T-helper 1 cell treated with Interleukin-12 subunit alpha and Interleukin-12 subunit beta and Interleukin-4 antibody, amounts not matched to agents 30 μg/mL and 1 μg/mL, for 36 hours (primary cell): ENCODE measurements at regions not wholly inside any gene's neighbourhood (a gene's known extent, or its start where the extent isn't known, plus 50 kb on each side); places are given as distances from the start of the nearest gene placed in this dataset.

Experiments used
- H3K27ac Mint-ChIP-seq: one replicate; pipeline ENCODE4 v1.8.0; 2021; ENCODE audit warnings: mild to moderate bottlenecking, mixed read lengths
- H3K27me3 Mint-ChIP-seq: one replicate; pipeline ENCODE4 v1.8.0; 2021; ENCODE audit warnings: low read depth, mixed read lengths
- H3K36me3 Mint-ChIP-seq: one replicate; pipeline ENCODE4 v1.8.0; 2021; ENCODE audit warnings: low read depth, mixed read lengths
- H3K4me1 Mint-ChIP-seq: one replicate; pipeline ENCODE4 v1.8.0; 2021; ENCODE audit warnings: low read depth, mixed read lengths
- H3K4me3 Mint-ChIP-seq: one replicate; pipeline ENCODE4 v1.8.0; 2021; ENCODE audit warnings: mild to moderate bottlenecking, moderate library complexity, mixed read lengths
- H3K9me3 Mint-ChIP-seq: one replicate; pipeline ENCODE4 v1.8.0; 2021; ENCODE audit warnings: mixed read lengths

DNA sequence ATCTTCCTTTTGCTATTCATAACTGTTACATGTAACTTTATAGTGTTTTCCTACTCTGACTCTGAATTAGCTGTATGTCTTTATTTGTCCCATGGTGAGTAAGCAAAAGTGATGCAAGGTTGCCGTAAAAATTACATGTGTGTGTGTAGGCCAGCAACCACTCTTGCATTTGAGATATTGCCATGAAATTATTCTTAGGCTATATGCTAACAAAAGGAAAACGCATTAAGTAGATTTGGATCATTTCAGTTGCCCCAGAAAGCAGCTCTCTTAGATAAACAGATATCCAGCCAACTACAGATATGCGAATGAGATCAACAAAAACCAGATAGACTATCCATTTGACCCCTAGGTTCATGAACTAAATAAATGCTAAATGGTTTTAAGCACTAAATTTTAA, 73.6 kb downstream of the CYLC2 start:
- no peaks in the 10 kb centered on the region for H3K27me3 Mint-ChIP-seq
- no peak overlapping the region for H3K4me3 Mint-ChIP-seq
- H3K9me3 Mint-ChIP-seq, result no peaks in the 10 kb centered on the region
- H3K4me1 Mint-ChIP-seq, result no peaks in the 10 kb centered on the region
- H3K36me3 Mint-ChIP-seq, result no peaks in the 10 kb centered on the region
- no peak overlapping the region for H3K27ac Mint-ChIP-seq

DNA sequence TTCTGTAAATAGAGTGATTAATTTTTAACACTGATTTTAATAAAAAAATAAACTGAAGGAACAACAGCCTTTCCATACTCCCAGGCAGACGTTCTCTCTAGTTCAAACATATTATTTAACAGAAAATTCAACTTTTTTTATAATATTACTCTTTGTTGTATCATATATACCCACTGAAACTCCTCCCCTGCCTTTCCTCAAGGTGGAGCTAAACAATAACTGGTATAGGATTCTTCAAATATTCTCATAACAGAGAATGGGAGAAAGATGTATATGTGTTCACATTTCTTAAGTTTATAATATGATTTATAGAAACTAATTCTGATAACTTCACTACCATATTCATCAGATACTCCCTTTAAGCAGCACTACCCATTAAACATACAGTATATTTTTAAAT, 83.4 kb downstream of the CYLC2 start:
- Mint-ChIP-seq H3K36me3 (no peaks in the 10 kb centered on the region), H3K4me3 (no peak overlapping the region), H3K27ac (no peak overlapping the region), H3K27me3 (no peaks in the 10 kb centered on the region), H3K4me1 (no peaks in the 10 kb centered on the region), H3K9me3 (peaks cover 8% of the 10 kb centered on the region)

DNA sequence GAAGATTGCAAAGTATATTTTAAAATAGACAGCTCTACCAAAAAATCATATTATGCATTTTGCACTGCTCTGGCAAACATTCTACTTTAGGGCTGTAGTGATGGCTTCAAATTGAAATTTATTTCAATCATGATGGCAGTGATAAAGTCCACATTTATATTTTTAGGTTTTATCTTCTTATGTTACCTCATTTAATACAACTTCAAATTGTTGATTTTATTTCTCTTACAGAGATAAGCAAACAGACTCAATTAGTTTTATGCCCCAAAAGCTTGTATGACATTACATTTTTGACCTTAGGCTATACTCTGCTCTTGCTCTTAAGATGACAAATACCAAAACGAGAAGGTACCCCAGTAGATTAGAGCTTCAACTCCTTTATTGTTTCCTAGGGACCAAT, 87.4 kb downstream of the CYLC2 start:
- H3K4me1 Mint-ChIP-seq, result no peaks in the 10 kb centered on the region
- no peak overlapping the region for H3K27ac Mint-ChIP-seq
- no peak overlapping the region for H3K4me3 Mint-ChIP-seq
- H3K9me3 Mint-ChIP-seq, result no peaks in the 10 kb centered on the region
- H3K27me3 Mint-ChIP-seq, result no peaks in the 10 kb centered on the region
- H3K36me3 Mint-ChIP-seq, result no peaks in the 10 kb centered on the region

DNA sequence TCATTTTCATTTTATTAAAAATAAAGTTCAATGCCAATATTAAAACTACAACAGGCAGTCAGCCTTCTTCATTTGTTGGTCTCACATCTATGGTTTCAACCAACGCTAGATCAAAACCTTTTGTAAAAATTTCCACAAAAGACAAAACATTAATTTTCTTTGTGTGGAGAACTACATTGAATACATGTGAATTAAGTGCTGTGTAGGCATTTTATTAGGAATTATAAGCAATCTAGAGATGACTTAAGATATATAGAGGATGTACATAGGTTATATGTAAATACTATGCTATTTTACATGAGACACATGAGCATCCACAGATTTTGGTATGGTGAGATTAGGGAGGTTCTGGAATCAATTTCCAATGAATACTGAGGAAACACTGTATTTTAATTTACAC, 94.2 kb downstream of the CYLC2 start:
- H3K27ac Mint-ChIP-seq, result no peak overlapping the region
- no peaks in the 10 kb centered on the region for H3K4me1 Mint-ChIP-seq
- no peaks in the 10 kb centered on the region for H3K9me3 Mint-ChIP-seq
- H3K4me3 Mint-ChIP-seq, result no peak overlapping the region
- H3K36me3 Mint-ChIP-seq, result no peaks in the 10 kb centered on the region
- H3K27me3 Mint-ChIP-seq, result no peaks in the 10 kb centered on the region

DNA sequence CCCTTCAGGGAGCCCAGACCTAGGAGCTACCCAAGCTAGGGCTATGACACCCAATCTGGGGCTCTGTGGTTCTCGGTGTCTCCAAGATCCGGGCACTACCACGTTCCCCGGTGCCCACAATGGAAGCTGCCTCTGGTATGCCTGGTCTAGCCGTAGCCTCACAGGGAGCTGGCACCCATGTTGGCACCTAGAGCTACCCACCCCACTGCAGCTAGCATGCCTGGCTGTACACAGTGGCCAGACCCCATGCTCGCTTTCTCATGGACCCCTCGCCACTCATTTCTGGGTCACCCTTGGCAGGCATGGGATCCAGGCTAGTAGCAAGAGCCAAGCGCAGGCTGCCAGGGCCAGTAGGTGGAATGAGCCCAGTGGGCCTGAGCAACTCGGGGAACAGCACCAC, 109.0 kb downstream of the CYLC2 start:
- Mint-ChIP-seq H3K36me3 (no peaks in the 10 kb centered on the region), H3K4me1 (no peaks in the 10 kb centered on the region), H3K27me3 (no peaks in the 10 kb centered on the region), H3K9me3 (no peaks in the 10 kb centered on the region), H3K4me3 (no peak overlapping the region), H3K27ac (no peak overlapping the region)

DNA sequence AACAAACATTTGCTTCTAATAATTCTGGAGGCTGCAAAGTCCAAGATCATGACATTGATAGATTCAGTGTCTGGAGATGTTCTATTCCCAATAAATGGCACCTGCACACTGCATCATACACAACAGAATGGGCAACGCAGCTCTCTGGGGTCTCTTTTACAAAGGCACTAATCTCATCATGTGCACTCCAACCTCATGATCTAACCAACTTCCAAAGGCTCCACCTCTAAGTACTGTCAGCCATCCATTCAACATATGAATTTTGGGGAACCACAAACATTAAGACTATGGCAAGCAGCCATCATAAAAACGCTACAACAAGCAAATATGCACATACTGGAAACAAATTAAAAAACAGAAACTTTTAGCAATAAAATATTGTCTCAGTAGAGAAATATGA, 121.1 kb downstream of the CYLC2 start:
- no peak overlapping the region for H3K27ac Mint-ChIP-seq
- H3K4me3 Mint-ChIP-seq, result no peak overlapping the region
- H3K4me1 Mint-ChIP-seq, result no peaks in the 10 kb centered on the region
- peaks cover 12% of the 10 kb centered on the region for H3K9me3 Mint-ChIP-seq
- no peaks in the 10 kb centered on the region for H3K36me3 Mint-ChIP-seq
- H3K27me3 Mint-ChIP-seq, result no peaks in the 10 kb centered on the region

DNA sequence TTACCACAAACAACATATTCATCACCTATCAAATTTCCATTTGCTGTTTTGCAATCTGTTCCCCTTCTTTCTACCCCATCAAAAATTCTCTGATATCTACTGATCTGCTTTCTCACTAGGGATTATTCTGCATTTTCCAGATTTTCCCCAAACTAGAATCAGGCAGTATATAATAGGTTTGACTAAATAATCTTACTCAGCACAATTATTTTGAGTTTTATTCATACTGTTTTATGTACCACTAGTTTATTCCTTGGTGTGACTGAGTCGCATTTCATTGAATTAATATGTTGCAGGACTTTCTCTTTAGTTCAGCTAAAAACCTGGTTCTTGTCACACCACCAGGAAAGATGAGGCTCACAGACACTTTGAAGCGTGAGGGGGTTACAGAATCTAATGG, 131.4 kb downstream of the CYLC2 start:
- Mint-ChIP-seq H3K9me3 (peaks cover 8% of the 10 kb centered on the region), H3K27ac (no peak overlapping the region), H3K27me3 (no peaks in the 10 kb centered on the region), H3K4me3 (no peak overlapping the region), H3K36me3 (no peaks in the 10 kb centered on the region), H3K4me1 (no peaks in the 10 kb centered on the region)

DNA sequence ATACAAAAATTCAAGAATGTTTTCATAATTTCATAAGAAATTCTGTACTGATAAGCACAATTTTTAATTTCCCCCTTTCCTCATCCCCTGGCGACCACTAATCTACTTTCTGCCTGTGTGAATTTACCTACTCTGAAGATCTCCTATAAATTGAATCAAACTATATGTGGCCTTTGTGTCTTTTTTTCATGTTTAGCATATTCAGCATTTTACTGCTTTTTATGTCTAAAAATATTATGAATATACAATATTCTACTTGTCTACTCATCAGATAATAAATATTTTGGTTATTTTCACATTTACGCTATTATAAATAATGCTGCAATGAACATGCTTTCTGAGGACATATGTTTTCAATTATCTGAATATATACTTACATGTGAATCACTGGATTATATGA, 144.8 kb downstream of the CYLC2 start:
- Mint-ChIP-seq H3K4me3 (no peak overlapping the region), H3K36me3 (no peaks in the 10 kb centered on the region), H3K4me1 (no peaks in the 10 kb centered on the region), H3K27me3 (no peaks in the 10 kb centered on the region), H3K27ac (no peak overlapping the region), H3K9me3 (peaks cover 5% of the 10 kb centered on the region)

DNA sequence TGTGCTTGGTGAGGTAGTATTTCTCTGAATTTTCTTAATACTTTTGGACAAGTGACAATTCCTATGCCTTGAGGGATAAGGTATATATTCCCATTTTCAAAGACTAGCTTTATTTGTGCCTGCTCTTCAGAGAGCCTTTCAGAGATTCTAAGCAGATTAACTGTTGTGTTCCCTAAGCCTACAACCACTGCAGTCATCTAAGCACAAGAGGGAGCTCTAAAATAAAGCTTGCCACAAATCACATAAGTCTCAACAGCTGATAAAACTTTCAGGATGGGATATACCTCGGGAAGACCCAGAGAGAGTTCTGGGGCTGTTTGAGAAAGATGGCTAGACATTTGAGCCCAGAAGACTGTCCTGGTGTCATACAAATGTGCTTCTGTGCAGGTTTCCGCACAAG, 157.3 kb downstream of the CYLC2 start:
- no peak overlapping the region for H3K27ac Mint-ChIP-seq
- no peaks in the 10 kb centered on the region for H3K27me3 Mint-ChIP-seq
- no peak overlapping the region for H3K4me3 Mint-ChIP-seq
- peaks cover 17% of the 10 kb centered on the region for H3K9me3 Mint-ChIP-seq
- no peaks in the 10 kb centered on the region for H3K36me3 Mint-ChIP-seq
- H3K4me1 Mint-ChIP-seq, result no peaks in the 10 kb centered on the region

DNA sequence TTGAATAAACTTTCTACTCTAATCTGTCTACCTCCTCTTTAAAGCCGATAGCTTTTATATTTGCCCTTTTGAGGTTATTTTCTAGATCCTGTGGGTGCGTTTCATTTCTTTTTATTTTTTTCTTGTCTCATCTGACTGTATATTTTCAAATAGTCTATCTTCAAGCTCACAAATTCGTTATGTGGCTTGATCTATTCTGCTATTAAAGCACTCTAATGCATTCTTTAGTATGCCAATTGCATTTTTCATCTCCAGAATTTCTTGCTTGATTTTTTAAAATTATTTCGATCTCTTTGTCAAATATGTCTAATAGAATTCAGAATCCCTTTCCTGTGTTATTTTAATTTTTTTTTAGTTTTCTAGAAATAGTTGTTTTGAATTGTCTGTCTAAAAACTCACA, 172.4 kb downstream of the CYLC2 start:
- H3K27me3 Mint-ChIP-seq, result no peaks in the 10 kb centered on the region
- H3K36me3 Mint-ChIP-seq, result no peaks in the 10 kb centered on the region
- no peaks in the 10 kb centered on the region for H3K4me1 Mint-ChIP-seq
- peaks cover 18% of the 10 kb centered on the region for H3K9me3 Mint-ChIP-seq
- no peak overlapping the region for H3K27ac Mint-ChIP-seq
- no peak overlapping the region for H3K4me3 Mint-ChIP-seq

DNA sequence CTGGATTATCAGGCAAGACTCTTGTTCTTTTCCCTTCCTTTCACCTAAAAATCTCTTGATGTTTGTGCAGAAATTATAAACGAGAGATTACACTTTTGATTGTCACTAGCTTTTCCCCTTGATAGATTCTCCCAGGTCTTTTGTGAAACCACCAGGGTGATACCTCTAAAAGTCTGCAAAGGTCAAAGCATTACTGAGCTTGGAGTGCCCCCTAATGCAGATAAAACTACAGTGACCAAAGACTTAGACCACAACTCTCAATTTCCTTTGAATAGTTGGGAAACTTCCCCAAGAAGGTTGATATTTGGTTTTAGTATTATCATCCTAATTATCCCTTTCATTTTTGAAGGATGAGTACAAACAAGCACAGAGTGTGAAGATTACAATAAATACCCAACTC, 173.1 kb downstream of the CYLC2 start:
- Mint-ChIP-seq H3K4me3 (no peak overlapping the region), H3K4me1 (no peaks in the 10 kb centered on the region), H3K27ac (no peak overlapping the region), H3K27me3 (no peaks in the 10 kb centered on the region), H3K36me3 (no peaks in the 10 kb centered on the region), H3K9me3 (peaks cover 18% of the 10 kb centered on the region)

DNA sequence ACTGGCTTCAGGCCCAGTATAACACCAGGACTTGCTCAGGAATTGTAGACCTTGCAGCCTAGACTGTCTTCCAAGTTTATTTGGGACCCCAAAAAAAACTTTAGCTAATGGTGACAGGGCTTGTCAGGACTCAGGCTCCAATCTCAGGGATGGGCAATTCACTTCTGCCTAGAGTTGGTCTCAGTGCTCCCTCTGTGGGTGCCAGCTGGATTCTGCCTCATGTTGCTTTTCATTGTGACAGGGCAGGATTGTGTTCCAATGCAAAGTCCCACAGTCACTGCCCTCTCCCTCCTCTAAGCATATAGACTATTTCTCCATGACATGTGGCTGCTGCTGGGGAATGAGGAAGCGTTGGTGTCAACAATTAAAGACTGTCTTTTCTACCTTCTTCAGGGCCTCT, 174.7 kb downstream of the CYLC2 start:
- Mint-ChIP-seq H3K4me1 (no peaks in the 10 kb centered on the region), H3K9me3 (peaks cover 18% of the 10 kb centered on the region), H3K27ac (no peak overlapping the region), H3K36me3 (no peaks in the 10 kb centered on the region), H3K4me3 (no peak overlapping the region), H3K27me3 (no peaks in the 10 kb centered on the region)

DNA sequence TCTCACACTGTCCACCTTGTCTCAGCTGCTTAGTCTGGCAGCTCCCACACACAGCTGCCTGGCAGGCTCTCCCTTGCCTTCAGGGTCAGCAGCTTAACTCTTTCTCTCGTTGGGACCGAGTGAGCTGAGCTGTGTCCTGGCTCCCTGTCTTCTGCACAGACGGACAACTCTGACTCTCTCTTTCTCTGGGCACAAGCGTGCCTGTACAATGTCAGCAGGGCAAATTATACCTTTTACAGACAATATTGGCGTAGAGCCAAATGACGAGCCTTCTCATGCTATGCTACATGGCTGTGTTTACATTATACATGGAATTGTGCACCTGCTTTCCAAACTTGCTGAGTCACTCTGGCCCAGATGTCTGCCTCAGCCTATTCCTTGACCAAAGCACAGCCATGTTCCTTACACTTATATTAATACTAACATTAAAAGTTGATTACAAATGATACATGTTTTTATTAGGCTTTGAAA, 188.6 kb downstream of the CYLC2 start:
- H3K9me3 Mint-ChIP-seq, result peaks cover 10% of the 10 kb centered on the region
- no peak overlapping the region for H3K4me3 Mint-ChIP-seq

DNA sequence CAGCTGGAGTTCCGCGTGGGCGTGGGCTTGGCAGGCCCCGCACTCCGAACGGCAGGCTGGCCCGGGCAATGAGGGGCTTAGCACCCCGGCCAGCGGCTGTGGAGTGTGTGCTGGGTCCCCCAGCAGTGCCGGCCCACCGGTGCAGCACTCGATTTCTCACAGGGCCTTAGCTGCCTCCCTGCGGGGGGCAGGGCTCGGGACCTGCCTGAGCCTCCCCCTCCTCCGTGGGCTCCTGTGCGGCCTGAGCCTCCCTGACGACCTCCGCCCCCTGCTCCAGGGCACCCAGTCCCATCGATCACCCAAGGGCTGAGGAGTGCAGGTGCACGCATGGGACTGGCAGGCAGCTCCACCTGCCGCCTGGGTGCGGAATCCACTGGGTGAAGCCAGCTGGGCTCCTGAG, 191.8 kb downstream of the CYLC2 start:
- H3K9me3 Mint-ChIP-seq, result peaks cover 10% of the 10 kb centered on the region
- H3K4me3 Mint-ChIP-seq, result no peak overlapping the region
- H3K27ac Mint-ChIP-seq, result no peak overlapping the region
- no peaks in the 10 kb centered on the region for H3K36me3 Mint-ChIP-seq
- H3K4me1 Mint-ChIP-seq, result no peaks in the 10 kb centered on the region
- H3K27me3 Mint-ChIP-seq, result no peaks in the 10 kb centered on the region

More for the DNA sequence above, 188.6 kb downstream of the CYLC2 start:
- Mint-ChIP-seq H3K27me3 (no peaks in the 10 kb centered on the region), H3K27ac (no peak overlapping the region), H3K4me1 (no peaks in the 10 kb centered on the region), H3K36me3 (no peaks in the 10 kb centered on the region)

DNA sequence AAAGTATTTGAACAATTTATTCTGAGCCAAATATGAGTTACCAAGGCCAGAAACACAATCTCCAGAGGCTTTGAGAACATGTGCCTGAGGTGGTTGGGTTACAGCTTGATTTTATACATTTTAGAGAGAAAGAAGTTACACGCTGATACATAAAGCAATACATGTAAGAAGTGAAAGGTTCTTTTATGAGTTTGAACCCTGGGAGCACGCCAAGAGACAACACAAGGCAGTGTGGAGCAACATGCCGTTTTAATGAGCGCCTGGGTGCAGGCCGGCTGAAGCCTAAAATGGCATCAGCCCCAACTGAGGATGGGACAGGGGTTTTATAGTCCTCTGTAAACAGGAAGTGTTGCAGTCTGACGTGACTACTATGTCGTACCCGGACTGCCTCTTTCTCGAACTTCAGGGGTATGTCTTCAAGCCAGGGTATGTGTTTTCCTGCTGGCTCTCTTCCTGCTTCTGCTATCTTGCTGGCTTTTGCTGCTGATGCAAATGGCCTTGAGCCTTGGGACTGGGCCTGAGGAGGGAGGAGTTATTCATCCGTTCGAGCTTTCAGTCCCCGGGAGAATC, 193.7 kb downstream of the CYLC2 start:
- Mint-ChIP-seq H3K4me3 (no peak overlapping the region), H3K27ac (no peak overlapping the region), H3K9me3 (peaks cover 10% of the 10 kb centered on the region), H3K36me3 (no peaks in the 10 kb centered on the region), H3K27me3 (no peaks in the 10 kb centered on the region), H3K4me1 (no peaks in the 10 kb centered on the region)

DNA sequence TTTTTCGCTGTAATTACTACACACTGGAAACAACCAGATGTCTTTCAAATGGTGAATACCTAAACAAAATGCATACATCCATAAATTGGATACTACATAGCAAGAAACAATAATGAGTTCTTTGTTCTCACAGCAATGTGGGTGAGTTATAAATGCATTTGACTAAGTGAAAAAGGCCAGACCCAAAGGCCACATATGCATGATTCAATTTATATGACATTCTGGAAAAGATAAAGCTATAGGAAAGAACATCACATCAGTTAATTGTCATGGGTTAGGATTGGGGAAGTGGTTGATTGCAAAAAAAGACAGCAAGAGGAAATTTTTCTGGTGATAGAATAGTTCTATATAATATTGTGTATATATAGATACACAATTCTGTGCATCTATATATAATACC, 198.9 kb downstream of the CYLC2 start:
- Mint-ChIP-seq H3K27ac (no peak overlapping the region), H3K4me3 (no peak overlapping the region), H3K4me1 (no peaks in the 10 kb centered on the region), H3K36me3 (no peaks in the 10 kb centered on the region), H3K9me3 (no peaks in the 10 kb centered on the region), H3K27me3 (no peaks in the 10 kb centered on the region)
